ENCODE measurements at regions not wholly inside any gene's neighbourhood (a gene's known extent, or its start where the extent isn't known, plus 50 kb on each side); places are given as distances from the start of the nearest gene placed in this dataset.
"Not testable (repeated sequence)": the region's sequence is repeated elsewhere in the genome, so short reads cannot be mapped to it uniquely, and the experiment has no call there.

DNA sequence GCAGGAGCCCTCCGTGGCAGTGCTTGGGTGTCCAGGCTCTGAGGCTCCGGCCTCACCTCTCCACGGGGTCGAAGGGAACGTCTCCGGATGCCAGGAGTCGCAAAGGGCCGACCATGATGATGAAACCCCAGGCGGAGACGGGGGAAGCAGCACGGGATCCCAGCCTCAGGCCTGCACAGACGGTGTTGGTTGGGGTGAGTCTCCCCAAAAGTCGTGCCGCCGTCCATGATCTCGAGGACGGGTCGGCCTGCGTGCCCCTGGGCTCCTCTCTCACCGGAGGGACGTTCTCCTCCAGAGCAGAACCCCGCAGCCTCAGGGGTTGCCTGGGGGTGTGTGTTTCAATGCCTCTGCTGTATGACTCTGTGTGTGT is 100.6 kb upstream of the FOXD4L5 start:
- not testable (repeated sequence) for H3K27ac Mint-ChIP-seq (ENCODE audit: unreplicated experiment); H3K4me3 Mint-ChIP-seq (ENCODE audit: unreplicated experiment); H3K4me1 Mint-ChIP-seq (ENCODE audit: low read depth); H3K36me3 Mint-ChIP-seq (ENCODE audit: low read depth); H3K27me3 Mint-ChIP-seq (ENCODE audit: low read depth); DNase-seq (ENCODE audit: low spot score)
- peaks cover 26% of the 10 kb centered on the region for H3K9me3 Mint-ChIP-seq (ENCODE audit: low read depth)

DNA sequence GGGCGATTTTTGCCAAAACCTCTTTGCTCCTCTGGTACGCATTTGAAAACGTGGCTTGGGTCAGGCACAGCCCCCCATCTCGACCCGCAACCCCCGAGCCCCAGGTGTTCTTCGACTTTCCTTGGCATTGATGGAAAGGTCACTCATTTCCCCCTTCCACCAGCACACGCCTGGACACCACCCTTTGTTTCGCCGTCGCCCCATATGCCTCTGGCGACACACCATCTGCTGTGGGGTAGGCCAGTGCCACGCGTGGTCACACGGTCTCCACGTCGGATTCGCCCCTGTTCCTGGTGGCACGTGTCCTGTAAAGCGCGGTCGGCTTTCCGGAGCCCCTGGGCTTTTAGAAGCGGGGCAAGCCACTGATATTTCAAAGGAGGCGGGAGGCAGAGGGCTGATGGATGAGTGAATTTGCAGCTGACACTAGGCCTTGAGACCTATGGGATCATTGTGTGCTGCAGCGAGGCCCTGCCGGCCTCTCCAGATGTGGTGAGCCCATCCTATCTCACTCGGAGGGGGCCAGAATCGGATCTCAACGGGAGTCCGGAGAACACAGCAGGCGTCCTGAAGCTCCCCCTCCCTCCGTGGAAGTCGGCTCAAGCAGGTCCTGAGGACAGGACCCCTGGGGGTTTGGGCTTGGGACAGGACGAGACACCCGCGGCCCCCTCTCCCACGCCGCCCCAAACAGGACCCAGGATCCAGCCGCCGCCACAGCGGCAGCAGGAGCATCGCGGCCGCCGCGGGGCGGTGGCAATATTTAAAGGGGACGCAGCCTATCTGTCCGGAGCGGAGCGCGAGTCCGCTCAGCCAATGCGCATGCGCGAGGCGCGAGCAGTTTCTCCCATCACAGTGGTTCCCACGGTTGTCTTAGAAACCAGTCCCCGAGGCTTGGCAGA is 100.0 kb upstream of the FOXD4L5 start:
- H3K36me3 Mint-ChIP-seq (ENCODE audit: low read depth); H3K4me3 Mint-ChIP-seq (ENCODE audit: unreplicated experiment); H3K27me3 Mint-ChIP-seq (ENCODE audit: low read depth); H3K4me1 Mint-ChIP-seq (ENCODE audit: low read depth); DNase-seq (ENCODE audit: low spot score); H3K27ac Mint-ChIP-seq (ENCODE audit: unreplicated experiment): not testable (repeated sequence)
- H3K9me3 Mint-ChIP-seq (ENCODE audit: low read depth): peaks cover 23% of the 10 kb centered on the region

DNA sequence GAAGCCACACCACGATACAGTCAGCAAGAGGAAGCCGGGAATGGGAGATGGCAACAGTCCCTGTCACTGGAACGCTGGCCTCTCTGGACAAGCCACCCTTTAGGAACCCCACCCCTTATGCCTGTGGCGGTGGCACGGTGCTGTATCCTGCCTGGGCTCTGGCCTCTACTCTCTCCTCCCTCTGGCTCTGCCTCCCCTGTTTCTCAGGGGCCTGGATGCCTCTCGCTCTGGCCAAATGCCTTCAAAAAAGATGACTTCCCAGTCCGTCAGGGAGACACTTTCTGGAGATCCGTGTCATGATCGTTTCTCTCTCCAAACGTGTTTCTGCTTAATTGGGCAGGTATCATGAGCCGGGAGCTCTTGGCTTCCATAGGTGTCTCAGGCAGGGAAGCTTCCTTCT is 99.1 kb upstream of the FOXD4L5 start:
- not testable (repeated sequence) for DNase-seq (ENCODE audit: low spot score); H3K4me3 Mint-ChIP-seq (ENCODE audit: unreplicated experiment)
- H3K9me3 Mint-ChIP-seq (ENCODE audit: low read depth): peaks cover 20% of the 10 kb centered on the region

DNA sequence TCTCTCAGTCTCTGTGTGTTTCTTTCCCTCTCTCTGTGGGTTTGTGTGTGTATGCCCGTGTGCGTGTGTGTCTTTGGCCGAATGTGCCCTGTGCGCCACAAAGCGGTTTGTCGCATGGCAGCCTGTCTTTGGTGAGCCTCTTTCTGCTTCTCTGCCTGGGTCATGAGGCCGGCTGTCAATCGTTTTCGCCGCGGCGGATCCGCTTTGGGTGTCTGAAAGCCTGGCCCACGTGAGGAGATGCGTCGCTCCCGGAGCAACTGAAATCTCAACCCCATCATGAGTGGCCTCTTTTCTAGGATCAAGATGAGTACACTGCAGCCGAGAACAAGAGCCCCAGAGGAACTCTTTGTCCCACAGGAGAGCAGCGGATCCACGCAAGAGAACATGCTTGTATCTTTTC is 98.6 kb upstream of the FOXD4L5 start:
- not testable (repeated sequence) for DNase-seq (ENCODE audit: low spot score); H3K27me3 Mint-ChIP-seq (ENCODE audit: low read depth); H3K36me3 Mint-ChIP-seq (ENCODE audit: low read depth); H3K4me1 Mint-ChIP-seq (ENCODE audit: low read depth); H3K27ac Mint-ChIP-seq (ENCODE audit: unreplicated experiment); H3K4me3 Mint-ChIP-seq (ENCODE audit: unreplicated experiment)
- peaks cover 20% of the 10 kb centered on the region for H3K9me3 Mint-ChIP-seq (ENCODE audit: low read depth)

More for the DNA sequence above, 99.1 kb upstream of the FOXD4L5 start:
- H3K4me1 Mint-ChIP-seq (ENCODE audit: low read depth); H3K36me3 Mint-ChIP-seq (ENCODE audit: low read depth); H3K27ac Mint-ChIP-seq (ENCODE audit: unreplicated experiment); H3K27me3 Mint-ChIP-seq (ENCODE audit: low read depth): not testable (repeated sequence)

DNA sequence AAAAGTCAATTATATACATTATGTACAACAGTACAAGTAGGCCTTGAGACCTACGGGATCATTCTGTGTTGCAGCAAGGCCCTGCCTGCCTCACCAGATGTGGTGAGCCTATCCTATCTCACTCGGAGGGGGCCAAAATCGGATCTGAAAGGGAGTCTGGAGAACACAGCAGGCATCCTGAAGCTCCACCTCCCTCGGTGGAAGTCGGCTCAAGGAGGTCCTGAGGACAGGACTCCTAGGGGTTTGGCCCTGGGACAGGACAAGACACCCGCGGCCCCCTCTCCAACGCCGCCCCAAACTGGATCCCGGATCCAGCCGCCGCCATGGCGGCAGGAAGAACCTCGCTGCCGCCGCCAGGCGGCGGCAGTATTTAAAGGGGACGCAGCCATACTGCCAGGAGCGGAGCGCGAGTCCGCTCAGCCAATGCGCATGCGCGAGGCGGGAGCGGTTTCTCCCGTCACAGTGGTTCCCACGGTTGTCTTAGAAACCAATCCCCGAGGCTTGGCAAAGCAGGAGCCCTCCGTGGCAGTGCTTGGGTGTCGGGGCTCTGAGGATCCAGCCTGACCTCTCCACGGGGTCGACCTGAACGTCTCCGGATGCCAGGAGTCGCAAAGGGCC is 97.8 kb upstream of the FOXD4L5 start:
- not testable (repeated sequence) for H3K4me1 Mint-ChIP-seq (ENCODE audit: low read depth); H3K36me3 Mint-ChIP-seq (ENCODE audit: low read depth)

More for the DNA sequence above, 97.8 kb upstream of the FOXD4L5 start:
- DNase-seq (ENCODE audit: low spot score); H3K4me3 Mint-ChIP-seq (ENCODE audit: unreplicated experiment); H3K27ac Mint-ChIP-seq (ENCODE audit: unreplicated experiment); H3K27me3 Mint-ChIP-seq (ENCODE audit: low read depth): not testable (repeated sequence)
- peaks cover 20% of the 10 kb centered on the region for H3K9me3 Mint-ChIP-seq (ENCODE audit: low read depth)
